ENCODE measurements at regions not wholly inside any gene's neighbourhood (a gene's known extent, or its start where the extent isn't known, plus 50 kb on each side); places are given as distances from the start of the nearest gene placed in this dataset.
A peak's percentile ranks its signal among the peaks of the same experiment; 100 is the strongest.
"Not testable (repeated sequence)": the region's sequence is repeated elsewhere in the genome, so short reads cannot be mapped to it uniquely, and the experiment has no call there.

DNA sequence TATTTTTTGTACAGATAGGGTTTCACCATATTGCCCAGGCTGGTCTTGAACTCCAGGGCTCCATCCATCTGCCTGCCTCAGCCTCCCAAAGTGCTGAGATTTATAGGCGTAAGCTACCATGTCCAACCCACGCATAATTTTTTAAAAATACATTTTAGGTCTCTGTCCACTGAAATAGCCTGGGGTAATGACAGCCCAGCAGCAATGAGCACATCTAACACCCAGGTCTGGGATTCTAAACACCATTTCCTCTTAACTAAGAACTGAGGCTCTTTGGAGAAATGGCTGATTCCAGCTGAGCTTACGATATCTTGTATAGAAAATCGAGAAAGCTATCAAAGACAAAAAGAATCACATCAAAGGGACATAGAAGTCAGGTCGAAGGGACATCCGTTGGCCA is 245.3 kb downstream of the PARN start:
- DNase-seq (ENCODE audit: low read depth), result no peak

DNA sequence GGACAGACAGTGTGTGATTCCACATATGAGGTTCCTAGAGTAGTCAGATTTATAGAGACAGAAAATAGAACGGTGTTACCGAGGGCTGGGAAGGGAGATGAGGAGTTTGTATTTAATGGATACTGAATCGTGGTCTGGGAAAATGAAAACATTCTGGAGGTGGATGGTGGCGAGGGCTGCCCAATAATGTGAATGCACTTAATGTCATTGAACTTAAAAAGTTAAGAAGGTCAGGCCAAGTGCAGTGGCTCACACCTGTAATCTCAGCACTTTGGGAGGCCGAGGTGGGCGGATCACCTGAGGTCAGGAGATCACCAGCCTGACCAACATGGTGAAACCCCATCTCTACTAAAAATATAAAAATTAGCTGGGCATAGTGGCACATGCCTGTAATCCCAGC is 246.2 kb downstream of the PARN start:
- not testable (repeated sequence) for DNase-seq (ENCODE audit: low read depth)

- peak; percentile 84 for DNase-seq (ENCODE audit: low read depth)
Measured at GRCh38 chr16:14378689-14379467, 251.2 kb downstream of the PARN start.

- DNase-seq (ENCODE audit: low read depth), result peak; percentile 79
Measured at GRCh38 chr16:14378131-14378551, 251.9 kb downstream of the PARN start.

DNA sequence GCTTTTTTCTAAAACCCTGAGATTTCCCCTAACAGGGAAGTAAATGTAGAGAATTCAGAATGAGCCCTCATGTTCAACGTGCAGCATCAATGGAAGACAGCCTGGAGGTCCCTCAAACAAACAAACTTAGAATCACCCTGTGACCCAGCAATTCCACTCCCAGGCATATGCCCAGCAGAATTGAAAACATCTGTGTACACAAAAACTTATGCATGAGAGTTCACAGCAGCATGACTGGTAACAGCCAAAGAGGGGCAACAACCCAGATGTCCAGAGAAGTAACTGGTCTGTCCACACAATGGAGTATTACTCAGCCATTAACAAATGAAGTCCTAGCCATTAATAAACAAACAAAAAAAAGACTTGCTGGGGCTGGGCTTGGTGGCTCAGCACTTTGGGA is 252.7 kb downstream of the PARN start:
- DNase-seq (ENCODE audit: low read depth), result no peak

GRCh38 chr16:14375132-14375491 is 254.9 kb downstream of the PARN start:
- DNase-seq (ENCODE audit: low read depth), result peak; percentile 37

- DNase-seq (ENCODE audit: low read depth), result no peak
Measured at GRCh38 chr16:14374451-14375131, 255.5 kb downstream of the PARN start.

- no peak for DNase-seq (ENCODE audit: low read depth)
Measured at GRCh38 chr16:14373896-14374295, 256.2 kb downstream of the PARN start.

DNA sequence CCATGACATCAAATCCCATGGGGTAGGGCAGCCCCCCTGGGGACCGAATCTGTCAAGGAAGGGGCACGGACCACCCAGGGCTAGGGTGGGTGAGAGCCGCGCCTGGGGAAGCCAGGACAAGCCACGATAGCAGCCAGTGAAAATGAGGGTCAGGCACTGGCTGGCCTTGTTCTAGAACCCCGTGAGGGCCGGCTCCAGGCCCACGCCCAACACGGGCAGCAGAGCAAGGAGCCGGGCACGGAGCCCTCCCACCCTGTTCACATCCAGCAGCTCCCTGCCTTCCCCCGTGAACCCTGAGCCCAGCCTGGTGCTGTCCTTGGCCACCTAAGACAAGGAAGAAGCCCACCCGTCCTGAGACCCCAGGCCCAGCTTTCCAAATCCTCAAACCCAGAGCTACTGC is 256.7 kb downstream of the PARN start:
- no peak for DNase-seq (ENCODE audit: low read depth)

DNA sequence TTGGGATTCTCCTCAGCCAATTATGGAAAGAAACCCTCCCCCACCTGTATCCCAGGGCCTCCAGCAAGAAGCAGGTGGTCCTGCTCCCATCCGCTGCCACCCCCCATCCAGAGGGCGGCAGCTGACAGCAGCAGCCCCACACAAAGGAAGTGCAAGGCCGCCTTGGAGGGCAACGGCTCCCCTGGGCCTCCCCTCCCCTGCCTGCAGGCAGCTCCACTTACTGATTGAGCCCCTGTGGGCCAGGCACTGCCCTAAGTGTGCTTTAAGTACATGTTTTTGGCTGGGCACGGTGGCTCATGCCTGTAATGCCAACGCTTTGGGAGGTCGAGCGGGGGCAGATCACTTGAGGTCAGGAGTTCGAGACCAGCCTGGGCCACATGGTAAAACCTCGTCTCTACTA is 257.6 kb downstream of the PARN start:
- no peak for DNase-seq (ENCODE audit: low read depth)

DNA sequence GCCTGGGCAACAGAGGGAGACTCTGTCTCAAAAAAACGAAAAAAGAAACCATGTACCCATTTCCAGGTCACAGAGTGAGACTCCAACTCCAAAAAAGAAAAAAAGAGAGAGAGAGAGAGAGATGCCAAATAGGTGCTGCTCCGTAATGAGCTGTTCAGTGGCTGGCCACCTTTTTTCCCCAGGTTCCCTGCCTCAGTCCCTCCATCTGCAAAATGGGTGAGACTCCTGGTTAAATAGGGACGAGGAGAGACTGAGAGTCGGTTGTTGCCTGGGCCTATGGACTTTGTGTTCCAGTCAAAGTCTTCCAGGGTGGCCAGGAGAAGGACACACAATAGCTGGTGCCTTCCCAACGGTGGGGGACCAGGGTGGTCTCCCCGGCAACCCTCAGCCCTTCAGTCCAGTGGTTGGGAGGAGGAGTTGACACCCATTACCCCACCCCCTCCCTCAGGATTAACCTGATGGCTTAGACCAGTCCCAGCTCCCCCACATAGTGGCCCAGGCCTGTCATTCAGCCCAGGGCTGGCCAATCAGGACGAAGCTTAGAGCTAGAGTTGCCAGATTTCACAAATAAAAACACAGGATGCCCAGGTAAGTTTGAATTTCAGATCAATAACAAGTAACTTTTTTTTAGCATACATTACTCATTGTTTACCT is 258.2 kb downstream of the PARN start:
- no peak for DNase-seq (ENCODE audit: low read depth)

GRCh38 chr16:14370736-14371234 is 259.3 kb downstream of the PARN start:
- DNase-seq (ENCODE audit: low read depth), result no peak

GRCh38 chr16:14369734-14370598 is 260.1 kb downstream of the PARN start:
- no peak for DNase-seq (ENCODE audit: low read depth)

- no peak for DNase-seq (ENCODE audit: low read depth)
Measured at GRCh38 chr16:14368399-14368798, 261.7 kb downstream of the PARN start.

GRCh38 chr16:14366974-14367707 is 262.9 kb downstream of the PARN start:
- no peak for DNase-seq (ENCODE audit: low read depth)

GRCh38 chr16:14366447-14366846 is 263.6 kb downstream of the PARN start:
- no peak for DNase-seq (ENCODE audit: low read depth)

GRCh38 chr16:14365200-14365851 is 264.7 kb downstream of the PARN start:
- no peak for DNase-seq (ENCODE audit: low read depth)

GRCh38 chr16:14364386-14365199 is 265.5 kb downstream of the PARN start:
- peak; percentile 84 for DNase-seq (ENCODE audit: low read depth)

- DNase-seq (ENCODE audit: low read depth), result no peak
Measured at GRCh38 chr16:14364112-14364385, 266.0 kb downstream of the PARN start.

DNA sequence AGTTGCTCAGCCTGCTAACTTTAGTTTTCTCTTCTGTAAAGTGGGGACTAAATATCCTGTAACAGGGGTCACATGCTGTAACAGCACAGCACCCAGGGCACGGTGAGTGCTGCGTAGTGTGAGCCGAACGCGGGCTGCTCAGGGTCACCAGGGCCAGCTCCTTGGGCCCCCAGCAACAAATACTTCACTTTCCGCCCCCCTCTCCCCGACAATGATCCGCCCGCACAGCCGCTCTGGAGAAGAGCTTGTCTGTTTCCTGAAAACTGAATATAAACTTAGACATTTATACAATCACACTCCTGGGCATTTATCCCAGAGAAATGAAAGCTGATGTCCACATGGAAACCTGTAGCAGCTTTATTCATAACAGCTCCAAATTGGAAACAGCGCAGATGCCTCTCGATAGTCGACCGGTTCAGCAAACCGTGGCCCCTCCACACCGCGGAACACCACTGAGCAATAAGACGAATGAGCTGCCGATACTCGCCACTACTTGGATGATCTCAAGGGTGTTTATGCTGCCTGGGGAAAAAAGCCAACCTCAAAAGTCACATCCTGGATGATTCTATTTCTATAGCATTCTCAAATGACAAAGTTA is 267.2 kb downstream of the PARN start:
- DNase-seq (ENCODE audit: low read depth), result no peak
